Testis (tissue), 2 donors: ENCODE measurements at regions not wholly inside any gene's neighbourhood (a gene's known extent, or its start where the extent isn't known, plus 50 kb on each side); places are given as distances from the start of the nearest gene placed in this dataset.

Source experiments
- DNase-seq: peaks from one replicate; pipeline ENCODE4 v3.0.0-alpha.2; 2019
- H3K27ac ChIP-seq, 2 donors: fragments of 200-600 bp; sonication (generic); one replicate each; pipeline ENCODE4 v1.5.1; 2019
- H3K27me3 ChIP-seq: fragments of 200-600 bp; sonication (generic); one replicate; pipeline ENCODE4 v1.5.1; 2019
- H3K36me3 ChIP-seq: fragments of 200-600 bp; sonication (generic); one replicate; pipeline ENCODE4 v1.5.1; 2017; ENCODE audit warnings: low read depth; ENCODE audit errors: missing control alignments
- H3K4me1 ChIP-seq: fragments of 200-600 bp; sonication (generic); one replicate; pipeline ENCODE4 v1.5.1; 2019
- H3K4me3 ChIP-seq, 2 donors: fragments of 200-600 bp; sonication (generic); one replicate each; pipeline ENCODE4 v1.5.1; 2017 to 2019
- H3K9me3 ChIP-seq: fragments of 200-600 bp; sonication (generic); one replicate; pipeline ENCODE4 v1.5.1; 2017
- POLR2A ChIP-seq: fragments of 450-650 bp; IDR thresholded peaks from one replicate; pipeline ENCODE4 v1.6.1; 2017; ENCODE audit warnings: antibody characterized with exemption, mild to moderate bottlenecking, moderate library complexity
- WGBS, 2 donors: methylation state at CpG; one replicate each; pipeline ENCODE4 v1.1.5; 2018; 5-methylcytosine and 5-hydroxymethylcytosine counted together
- intact Hi-C: fragments of 100-400 bp; cut with DNase I; formaldehyde crosslinking; loops from one replicate; pipeline ENCODE4 v1.15.1; 2023; ENCODE audit warnings: low total_unique reads
- TF ChIP-seq, protein P1 (sequence below), 3 experiments: fragments of 450-650 bp in 2 of 3; fragments of 200-600 bp in 1 of 3; sonication (generic) in 1 of 3; IDR thresholded peaks; one replicate each; pipeline ENCODE4 v1.5.1; 2016 to 2019; ENCODE audit warnings: antibody characterized with exemption in 3 of 3, mild to moderate bottlenecking in 2 of 3, moderate library complexity in 1 of 3

- H3K36me3 ChIP-seq, result no peaks in the 10 kb centered on the region
- H3K4me3 ChIP-seq, result no peak overlapping the region
- H3K27me3 ChIP-seq, result no peaks in the 10 kb centered on the region
- TF ChIP-seq POLR2A, result no peak
- TF ChIP-seq, protein P1, sequence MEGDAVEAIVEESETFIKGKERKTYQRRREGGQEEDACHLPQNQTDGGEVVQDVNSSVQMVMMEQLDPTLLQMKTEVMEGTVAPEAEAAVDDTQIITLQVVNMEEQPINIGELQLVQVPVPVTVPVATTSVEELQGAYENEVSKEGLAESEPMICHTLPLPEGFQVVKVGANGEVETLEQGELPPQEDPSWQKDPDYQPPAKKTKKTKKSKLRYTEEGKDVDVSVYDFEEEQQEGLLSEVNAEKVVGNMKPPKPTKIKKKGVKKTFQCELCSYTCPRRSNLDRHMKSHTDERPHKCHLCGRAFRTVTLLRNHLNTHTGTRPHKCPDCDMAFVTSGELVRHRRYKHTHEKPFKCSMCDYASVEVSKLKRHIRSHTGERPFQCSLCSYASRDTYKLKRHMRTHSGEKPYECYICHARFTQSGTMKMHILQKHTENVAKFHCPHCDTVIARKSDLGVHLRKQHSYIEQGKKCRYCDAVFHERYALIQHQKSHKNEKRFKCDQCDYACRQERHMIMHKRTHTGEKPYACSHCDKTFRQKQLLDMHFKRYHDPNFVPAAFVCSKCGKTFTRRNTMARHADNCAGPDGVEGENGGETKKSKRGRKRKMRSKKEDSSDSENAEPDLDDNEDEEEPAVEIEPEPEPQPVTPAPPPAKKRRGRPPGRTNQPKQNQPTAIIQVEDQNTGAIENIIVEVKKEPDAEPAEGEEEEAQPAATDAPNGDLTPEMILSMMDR (IDR thresholded peaks at IDR 0.05), result no peak
- H3K27ac ChIP-seq, result no peak overlapping the region
- intact Hi-C loops, result no loop called here
- DNase-seq, result no peak
- no peaks in the 10 kb centered on the region for H3K4me1 ChIP-seq
- WGBS, 2 donors, result 78 to 84% methylated on average over 4 to 7 of the region's 7 CpGs
- H3K9me3 ChIP-seq, result no peaks in the 10 kb centered on the region
Measured at GRCh38 chrX:38870361-38870895, 69.2 kb downstream of the MID1IP1 start.

DNA sequence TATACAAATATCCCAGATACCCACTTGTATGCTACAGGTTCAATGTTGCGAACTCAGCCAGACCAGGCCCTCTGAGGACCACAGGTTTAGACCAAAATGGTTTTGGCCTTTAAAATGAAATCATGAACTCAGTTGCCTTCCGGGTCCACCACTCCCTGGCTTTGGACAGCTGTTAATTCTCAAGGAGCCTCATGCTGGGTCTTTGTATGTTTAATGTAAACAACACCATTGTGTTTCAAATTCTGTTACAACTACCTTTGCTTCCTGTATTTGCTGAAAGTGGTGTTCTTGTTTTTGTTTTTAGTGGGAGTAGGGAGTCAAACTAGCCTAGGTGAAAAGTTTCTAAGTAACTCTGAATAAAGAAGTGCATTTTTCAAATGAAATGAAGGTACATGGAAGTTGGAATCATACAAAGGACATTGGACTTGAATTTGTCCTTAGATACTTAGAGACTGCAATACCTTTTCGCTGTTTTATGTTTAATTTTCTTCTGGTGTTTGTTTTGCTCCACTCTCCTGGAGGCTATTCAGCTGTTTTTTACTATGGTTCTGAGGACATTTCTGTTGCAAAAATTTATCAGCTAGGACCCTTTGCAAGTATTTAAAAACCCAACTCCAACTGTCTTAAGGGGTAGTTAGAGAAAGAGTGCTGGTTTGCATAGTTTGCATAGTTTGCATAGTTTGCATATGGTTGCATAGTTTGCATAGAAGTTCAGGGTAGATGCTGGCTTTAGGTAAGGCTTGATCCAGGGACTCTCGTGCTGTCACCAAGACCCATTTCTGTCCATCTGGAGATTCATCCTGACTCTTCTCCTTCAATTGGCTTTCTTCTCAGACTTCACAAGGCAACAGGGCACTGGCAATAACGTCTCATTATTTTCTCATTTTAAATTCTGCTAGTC lies 70.1 kb downstream of the MID1IP1 start:
- 83 to 86% methylated on average over 4 to 5 of the region's 5 CpGs for WGBS, 2 donors
- DNase-seq, result no peak
- TF ChIP-seq, protein P1 (IDR thresholded peaks at IDR 0.05), result no peak
- no peak for TF ChIP-seq POLR2A

DNA sequence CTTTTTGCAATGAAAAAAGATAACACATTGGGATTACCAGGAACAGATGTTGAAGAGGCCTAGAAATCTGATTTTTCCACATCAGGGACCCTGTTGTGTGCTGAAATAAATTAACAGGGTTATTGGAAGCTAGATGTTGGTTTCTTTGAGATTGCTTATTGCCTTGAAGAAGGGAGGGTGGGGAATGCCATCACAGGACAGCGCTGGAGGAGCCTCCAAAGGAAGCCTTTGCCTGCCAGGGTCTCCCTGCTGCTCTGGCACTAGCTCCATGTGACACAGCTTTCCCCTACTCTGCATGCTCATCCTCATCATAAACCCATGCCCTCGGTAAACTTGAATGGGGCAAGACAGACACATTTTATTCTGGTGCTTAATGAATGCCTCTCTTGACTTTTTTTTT lies 76.1 kb downstream of the MID1IP1 start:
- Histone ChIP-seq H3K4me3 (no peak overlapping the region), H3K36me3 (no peaks in the 10 kb centered on the region), H3K27ac (no peak overlapping the region), H3K4me1 (no peaks in the 10 kb centered on the region), H3K27me3 (no peaks in the 10 kb centered on the region), H3K9me3 (no peaks in the 10 kb centered on the region)
- 90 to 100% methylated on average over 2 of the region's 2 CpGs for WGBS, 2 donors
- TF ChIP-seq POLR2A, result no peak
- TF ChIP-seq, protein P1 (IDR thresholded peaks at IDR 0.05), result no peak
- intact Hi-C loops, result no loop called here
- DNase-seq, result no peak

More for the DNA sequence above, 70.1 kb downstream of the MID1IP1 start:
- H3K27me3 ChIP-seq, result no peaks in the 10 kb centered on the region
- H3K9me3 ChIP-seq, result no peaks in the 10 kb centered on the region
- H3K4me1 ChIP-seq, result no peaks in the 10 kb centered on the region
- no peaks in the 10 kb centered on the region for H3K36me3 ChIP-seq
- no peak overlapping the region for H3K4me3 ChIP-seq
- no peak overlapping the region for H3K27ac ChIP-seq
- intact Hi-C loops, result no loop called here

GRCh38 chrX:38878641-38879340 lies 77.5 kb downstream of the MID1IP1 start:
- H3K4me3 ChIP-seq, result no peak overlapping the region
- WGBS, 2 donors, result 82 to 95% methylated on average over 4 of the region's 4 CpGs
- H3K27me3 ChIP-seq, result no peaks in the 10 kb centered on the region
- H3K36me3 ChIP-seq, result no peaks in the 10 kb centered on the region
- H3K4me1 ChIP-seq, result no peaks in the 10 kb centered on the region
- DNase-seq, result no peak
- no peaks in the 10 kb centered on the region for H3K9me3 ChIP-seq
- intact Hi-C loops, result no loop called here
- no peak overlapping the region for H3K27ac ChIP-seq
- TF ChIP-seq, protein P1 (IDR thresholded peaks at IDR 0.05), result no peak
- TF ChIP-seq POLR2A, result no peak
